GM18505 (cell line): ENCODE measurements at regions not wholly inside any gene's neighbourhood (a gene's known extent, or its start where the extent isn't known, plus 50 kb on each side); places are given as distances from the start of the nearest gene placed in this dataset.

Experiments
- ATAC-seq: cut with Tn5 transposase; IDR thresholded peaks from one replicate; pipeline ENCODE4 v1.9.1; 2021; ENCODE audit not compliant: unreplicated experiment
- POLR2A ChIP-seq: IDR thresholded peaks from 4 replicates; pipeline ENCODE4 v1.6.1; 2011; ENCODE audit warnings: borderline replicate concordance; ENCODE audit not compliant: insufficient read depth, insufficient read length; ENCODE audit errors: extremely low read depth

- TF ChIP-seq POLR2A = no peak
- no peak for ATAC-seq
Observed at GRCh38 chr12:75905922-75906321, 125.7 kb downstream of the PHLDA1 start.

- ATAC-seq = no peak
- no peak for TF ChIP-seq POLR2A
Observed at GRCh38 chr12:75900781-75901254, 130.8 kb downstream of the PHLDA1 start.

- no peak for ATAC-seq
- no peak for TF ChIP-seq POLR2A
Observed at GRCh38 chr12:75900226-75900625, 131.3 kb downstream of the PHLDA1 start.

GRCh38 chr12:75894965-75895754 is 136.4 kb downstream of the PHLDA1 start:
- ATAC-seq = no peak
- no peak for TF ChIP-seq POLR2A

- no peak for TF ChIP-seq POLR2A
- ATAC-seq = no peak
Observed at GRCh38 chr12:75893765-75894164, 137.8 kb downstream of the PHLDA1 start.

GRCh38 chr12:75892731-75893408 is 138.7 kb downstream of the PHLDA1 start:
- no peak for ATAC-seq
- TF ChIP-seq POLR2A = no peak

GRCh38 chr12:75891072-75891471 is 140.5 kb downstream of the PHLDA1 start:
- ATAC-seq = no peak
- no peak for TF ChIP-seq POLR2A

- TF ChIP-seq POLR2A = no peak
- no peak for ATAC-seq
Observed at GRCh38 chr12:75890660-75891059, 140.9 kb downstream of the PHLDA1 start.

GRCh38 chr12:75890141-75890540 is 141.4 kb downstream of the PHLDA1 start:
- TF ChIP-seq POLR2A = no peak
- ATAC-seq = no peak

- TF ChIP-seq POLR2A = no peak
- no peak for ATAC-seq
Observed at GRCh38 chr12:75888874-75889613, 142.5 kb downstream of the PHLDA1 start.

- ATAC-seq = no peak
- TF ChIP-seq POLR2A = no peak
Observed at GRCh38 chr12:75888399-75888798, 143.2 kb downstream of the PHLDA1 start.

- no peak for ATAC-seq
- TF ChIP-seq POLR2A = no peak
Observed at GRCh38 chr12:75887979-75888378, 143.6 kb downstream of the PHLDA1 start.

GRCh38 chr12:75884465-75884985 is 147.1 kb downstream of the PHLDA1 start:
- no peak for ATAC-seq

More at GRCh38 chr12:75884465-75884985, 147.1 kb downstream of the PHLDA1 start:
- TF ChIP-seq POLR2A = no peak
